T-helper 1 cell treated with Interleukin-12 subunit alpha and Interleukin-12 subunit beta and Interleukin-4 antibody, amounts not matched to agents 30 ng/mL and 1 ng/mL, for 36 hours (primary cell): ENCODE measurements at regions not wholly inside any gene's neighbourhood (a gene's known extent, or its start where the extent isn't known, plus 50 kb on each side); places are given as distances from the start of the nearest gene placed in this dataset.

Experiments used
- intact Hi-C: fragments of 100-400 bp; cut with micrococcal nuclease; formaldehyde crosslinking; loops from one replicate; pipeline ENCODE4 v1.15.1; 2024

- intact Hi-C loops: no loop called here
These were observed 205.2 kb downstream of the JRKL start for GRCh38 chr11:96595011-96595410.

- intact Hi-C loops: no loop called here
These were observed 218.2 kb downstream of the JRKL start for GRCh38 chr11:96607864-96608558.

- intact Hi-C loops: no loop called here
These were observed 224.3 kb downstream of the JRKL start for GRCh38 chr11:96614101-96614500.

GRCh38 chr11:96614846-96615245, 225.0 kb downstream of the JRKL start:
- intact Hi-C loops: no loop called here

DNA sequence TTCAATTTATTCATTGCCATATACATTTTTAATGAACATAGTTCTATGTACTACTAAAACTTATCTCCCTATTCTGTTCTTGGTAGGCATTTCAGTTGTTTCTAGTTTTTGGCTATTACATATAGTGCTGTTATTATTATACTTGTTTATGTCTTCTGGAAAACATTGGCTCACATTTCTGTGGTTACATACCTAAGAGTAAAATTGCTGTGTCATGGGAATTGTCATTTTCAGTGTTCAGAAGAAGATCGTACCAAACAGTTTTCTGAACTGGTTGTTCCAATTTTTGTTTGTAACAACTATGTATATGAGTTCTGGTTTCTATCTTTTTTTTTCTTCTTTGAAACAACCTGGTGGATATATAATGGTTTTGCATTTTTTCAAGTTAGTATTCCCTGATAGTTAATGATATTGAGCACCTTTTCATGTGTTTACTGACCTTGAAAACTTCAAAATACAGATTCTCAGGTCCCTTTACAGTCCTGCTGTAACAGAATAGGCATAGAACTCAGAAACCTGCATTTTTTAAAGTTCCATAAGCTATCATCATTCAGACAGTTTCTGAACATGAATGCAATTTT, 230.7 kb downstream of the JRKL start:
- intact Hi-C loops: no loop called here

GRCh38 chr11:96621161-96621560, 231.3 kb downstream of the JRKL start:
- intact Hi-C loops: no loop called here

- intact Hi-C loops: no loop called here
These were observed 232.3 kb downstream of the JRKL start for GRCh38 chr11:96622026-96622634.

DNA sequence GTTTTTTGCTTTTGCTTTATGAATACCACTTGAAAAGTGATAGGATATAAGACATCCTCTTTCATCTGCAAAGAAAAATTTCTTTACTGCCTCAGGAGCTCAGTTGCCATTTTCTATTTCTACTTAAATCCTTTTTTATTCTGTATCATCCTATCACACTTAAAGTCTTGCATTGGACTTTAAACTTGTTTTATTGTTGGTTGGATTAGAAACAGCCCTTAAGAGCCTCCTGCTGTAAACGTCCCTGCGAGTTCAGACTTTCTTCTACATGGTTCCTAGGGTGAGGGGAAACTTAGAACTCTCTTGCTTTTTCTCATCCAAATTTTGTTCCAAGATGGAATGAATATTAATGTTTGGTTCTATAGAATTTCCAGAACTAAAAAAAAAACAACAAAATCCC, 234.3 kb downstream of the JRKL start:
- intact Hi-C loops: no loop called here

GRCh38 chr11:96627376-96627775, 237.6 kb downstream of the JRKL start:
- intact Hi-C loops: no loop called here

DNA sequence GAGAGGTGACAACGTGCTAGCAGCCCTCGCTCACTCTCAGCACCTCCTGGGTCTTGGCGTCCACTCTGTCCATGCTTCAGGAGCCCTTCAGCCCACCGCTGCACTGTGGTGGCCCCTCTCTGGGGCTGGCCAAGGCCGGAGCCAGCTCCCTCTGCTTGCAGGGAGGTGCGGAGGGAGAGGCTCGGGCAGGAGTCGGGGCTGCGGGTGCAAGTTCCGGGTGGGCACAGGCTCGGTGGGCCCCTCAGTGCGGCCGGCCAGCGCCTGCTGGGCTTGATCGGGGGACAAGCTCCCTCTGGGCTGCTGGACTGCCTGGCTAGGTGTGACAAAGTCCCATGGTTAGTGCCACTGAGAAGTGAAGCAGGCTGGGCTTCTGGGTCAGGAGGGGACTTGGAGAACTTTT, 245.8 kb downstream of the JRKL start:
- intact Hi-C loops: no loop called here

DNA sequence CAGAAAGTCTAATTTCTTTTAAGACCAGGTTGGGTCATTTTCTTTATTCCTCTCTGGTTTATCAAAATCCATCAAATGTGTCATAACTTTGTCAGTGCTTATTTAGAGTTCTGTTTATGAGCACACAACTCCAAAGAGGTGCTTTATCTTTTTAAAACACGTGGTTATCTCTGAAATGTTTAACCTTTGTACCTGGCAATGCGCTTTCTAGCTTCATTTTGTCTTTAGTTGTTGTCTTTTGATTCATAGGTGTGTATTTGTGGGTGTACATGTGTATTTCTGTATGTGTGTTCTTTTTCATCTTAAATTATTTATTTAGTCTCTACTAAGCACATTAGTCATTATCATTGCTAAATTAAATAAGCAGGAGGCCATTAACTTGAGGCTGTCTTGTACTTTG, 251.4 kb downstream of the JRKL start:
- intact Hi-C loops: no loop called here

DNA sequence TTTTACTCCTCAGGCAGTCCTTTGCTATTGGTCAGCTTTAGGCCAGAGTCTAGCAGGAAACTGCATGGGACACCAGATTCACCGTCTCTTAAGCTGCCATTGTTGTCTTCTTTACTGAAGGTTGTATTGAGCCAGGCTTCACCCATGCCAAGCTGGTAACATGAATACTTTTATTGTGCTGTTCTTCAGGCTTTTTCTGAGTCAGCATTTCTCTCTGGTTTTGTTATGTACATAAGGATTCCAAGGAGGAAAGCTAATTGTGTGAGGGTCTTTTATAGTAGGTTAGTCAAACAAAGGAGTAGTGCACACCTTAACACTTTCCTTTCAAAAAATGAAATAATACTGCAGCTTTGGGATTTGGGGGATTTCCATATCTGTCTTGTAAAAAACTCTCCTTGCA, 252.8 kb downstream of the JRKL start:
- intact Hi-C loops: no loop called here

DNA sequence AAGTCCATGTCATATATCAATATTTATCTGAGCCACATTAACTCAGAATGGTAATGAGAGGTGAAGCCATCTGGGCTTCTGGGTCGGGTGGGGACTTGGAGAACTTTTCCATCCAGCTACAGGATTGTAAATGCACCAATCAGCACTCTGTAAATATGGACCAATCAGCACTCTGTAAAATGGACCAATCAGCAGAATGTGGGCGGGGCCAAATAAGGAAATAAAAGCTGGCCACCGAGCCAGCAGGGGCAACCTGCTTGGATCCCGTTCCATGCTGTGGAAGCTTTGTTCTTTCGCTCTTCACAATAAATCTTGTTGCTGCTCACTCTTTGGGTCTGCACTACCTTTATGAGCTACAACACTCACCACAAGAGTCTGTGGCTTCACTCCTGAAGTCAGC, 253.4 kb downstream of the JRKL start:
- intact Hi-C loops: no loop called here

DNA sequence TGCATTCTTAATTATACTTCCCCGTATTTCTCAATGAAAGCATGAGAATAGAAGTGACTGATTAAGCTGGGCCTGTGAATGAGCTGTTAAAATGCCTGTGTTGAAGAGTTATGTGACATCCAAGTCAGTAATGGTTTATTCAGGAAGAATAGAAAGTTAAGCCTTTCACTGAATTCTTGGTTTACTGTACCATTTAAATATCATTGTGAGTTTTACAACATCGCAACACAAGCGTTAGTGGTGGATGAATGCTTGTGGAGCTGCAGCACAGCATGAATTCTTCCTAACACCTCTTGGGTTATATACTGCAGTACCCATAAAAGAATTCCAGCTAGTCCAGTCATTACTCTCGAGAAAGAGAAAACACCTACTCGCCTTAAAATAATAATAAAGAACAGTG, 257.8 kb downstream of the JRKL start:
- intact Hi-C loops: no loop called here

GRCh38 chr11:96648991-96649390, 259.2 kb downstream of the JRKL start:
- intact Hi-C loops: no loop called here

DNA sequence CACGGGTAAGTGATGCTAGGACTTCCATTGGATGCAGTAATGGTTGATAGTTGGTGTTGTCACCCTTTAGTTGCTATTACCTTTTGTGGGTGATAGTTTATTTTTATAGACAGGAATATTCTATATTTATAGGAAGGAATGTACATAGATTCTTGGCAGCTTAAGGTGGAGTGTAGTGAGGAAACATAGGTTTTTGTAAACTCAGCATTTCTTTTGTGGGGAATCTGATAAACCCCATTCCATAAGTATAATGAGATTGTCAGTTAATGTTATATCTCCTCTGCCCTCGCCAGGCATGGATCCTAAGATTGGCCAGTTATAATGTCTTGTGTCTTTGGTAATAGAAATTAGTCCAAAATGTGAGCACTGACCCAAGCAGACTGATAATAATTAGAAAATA, 262.7 kb downstream of the JRKL start:
- intact Hi-C loops: no loop called here

GRCh38 chr11:96655474-96655873, 265.7 kb downstream of the JRKL start:
- intact Hi-C loops: no loop called here

GRCh38 chr11:96658436-96658835, 268.6 kb downstream of the JRKL start:
- intact Hi-C loops: no loop called here

GRCh38 chr11:96664110-96664509, 274.3 kb downstream of the JRKL start:
- intact Hi-C loops: no loop called here

GRCh38 chr11:96680211-96681018, 290.6 kb downstream of the JRKL start:
- intact Hi-C loops: no loop called here

DNA sequence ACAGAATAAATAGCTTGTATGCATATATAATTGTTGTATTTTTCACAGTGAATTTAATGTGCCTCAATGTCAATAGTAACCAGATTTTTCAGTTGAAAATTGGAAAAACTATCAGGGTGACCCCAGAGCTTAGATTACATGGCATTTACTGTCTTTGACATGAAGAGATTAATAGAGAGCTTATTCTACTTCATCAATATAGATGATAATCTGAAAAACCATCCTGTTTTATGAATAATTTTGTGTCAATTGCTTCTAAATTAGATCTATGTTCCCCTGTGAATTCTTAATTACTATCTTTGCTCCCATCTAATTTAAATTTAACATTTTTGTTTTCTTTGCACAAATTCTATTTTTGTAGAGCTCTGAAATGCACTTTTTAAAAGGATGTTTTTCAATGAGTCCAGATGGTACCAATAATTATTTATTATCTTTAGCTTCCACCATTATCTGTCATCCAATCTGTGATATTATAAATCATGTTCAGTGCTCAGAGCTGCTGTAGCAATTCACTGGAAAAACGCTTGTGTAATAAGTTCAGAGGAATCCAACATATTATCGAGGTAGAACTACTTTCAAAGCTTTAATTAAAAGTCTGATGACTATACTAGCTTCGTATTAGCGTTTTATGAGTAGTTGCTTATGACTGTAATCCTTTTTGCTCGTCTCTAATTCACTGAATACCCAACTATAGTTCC, 291.4 kb downstream of the JRKL start:
- intact Hi-C loops: no loop called here

- intact Hi-C loops: no loop called here
These were observed 304.5 kb downstream of the JRKL start for GRCh38 chr11:96694338-96694737.
